Fibroblast of skin of left quadriceps (primary cell): ENCODE measurements at regions not wholly inside any gene's neighbourhood (a gene's known extent, or its start where the extent isn't known, plus 50 kb on each side); places are given as distances from the start of the nearest gene placed in this dataset.

ENCODE experiments used
- DNase-seq, 2 experiments: peaks; one replicate each; pipeline ENCODE4 v3.0.0-alpha.2; 2013; ENCODE audit warnings: low read depth in 2 of 2

GRCh38 chr4:134024251-134024650, 177.3 kb downstream of the PABPC4L start:
- DNase-seq: no peak

GRCh38 chr4:134019657-134020056, 181.9 kb downstream of the PABPC4L start:
- DNase-seq: no peak

DNA sequence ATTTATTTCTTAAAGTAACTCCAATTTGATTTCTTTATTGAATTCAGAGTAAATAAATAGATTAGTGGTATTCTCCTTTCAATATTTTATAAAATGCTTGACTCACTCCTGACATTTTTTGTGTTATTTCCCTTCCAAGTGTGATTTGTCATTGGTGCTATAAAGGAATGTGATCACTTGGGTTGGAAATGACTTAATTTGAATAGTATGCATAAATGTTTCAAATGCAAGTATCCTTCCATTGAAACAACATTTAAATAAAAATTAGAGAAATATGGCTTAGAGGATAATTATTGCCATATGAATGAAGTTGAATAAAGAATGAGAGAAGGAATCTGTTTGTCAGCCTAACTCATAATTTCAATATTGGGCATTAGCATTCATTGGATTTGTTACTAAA, 182.7 kb downstream of the PABPC4L start:
- peak; percentile 54 to 56 for DNase-seq

GRCh38 chr4:134001057-134001456, 200.5 kb downstream of the PABPC4L start:
- no peak for DNase-seq

- DNase-seq: peak; percentile 36 to 42
Observed at GRCh38 chr4:133997436-133997835, 204.2 kb downstream of the PABPC4L start.

GRCh38 chr4:133996431-133997121, 205.0 kb downstream of the PABPC4L start:
- DNase-seq: no peak

DNA sequence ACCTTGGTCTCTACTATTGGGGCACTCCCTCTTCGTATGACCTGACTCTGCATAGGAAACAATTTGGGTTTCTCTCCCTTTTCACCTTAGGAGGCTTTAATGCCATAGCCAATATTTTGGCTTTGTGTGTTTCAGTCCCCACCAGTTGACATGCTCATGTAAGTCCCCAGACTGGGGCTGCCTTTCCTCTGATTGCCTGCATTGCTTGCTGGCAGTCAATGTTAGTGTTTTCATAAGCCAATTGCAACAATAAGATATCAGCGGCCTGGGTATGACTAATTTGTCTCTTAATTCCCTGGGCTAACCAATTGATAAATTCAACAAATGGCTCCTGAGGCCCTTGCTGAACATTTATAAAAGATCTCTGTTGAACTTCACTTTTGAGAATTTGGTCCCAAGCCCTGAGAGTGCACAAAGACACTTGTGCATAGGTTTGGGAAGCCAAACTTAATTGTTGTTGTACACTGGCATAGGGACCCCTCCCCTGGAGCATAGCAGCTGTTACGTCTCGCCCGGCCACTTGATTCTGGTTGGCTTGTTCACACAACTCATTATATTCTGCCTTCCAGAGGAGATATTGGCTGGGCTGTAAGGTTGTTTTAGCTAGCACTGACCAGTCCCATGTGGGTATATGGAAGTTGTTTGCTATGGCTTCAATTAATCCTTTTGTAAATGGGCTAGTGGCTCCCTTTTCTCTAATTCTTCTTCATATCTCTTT, 206.2 kb downstream of the PABPC4L start:
- DNase-seq: no peak

GRCh38 chr4:133982533-133983224, 218.9 kb downstream of the PABPC4L start:
- DNase-seq: peak; percentile 34 to 43

- DNase-seq: no peak
Observed at GRCh38 chr4:133981327-133981726, 220.3 kb downstream of the PABPC4L start.

DNA sequence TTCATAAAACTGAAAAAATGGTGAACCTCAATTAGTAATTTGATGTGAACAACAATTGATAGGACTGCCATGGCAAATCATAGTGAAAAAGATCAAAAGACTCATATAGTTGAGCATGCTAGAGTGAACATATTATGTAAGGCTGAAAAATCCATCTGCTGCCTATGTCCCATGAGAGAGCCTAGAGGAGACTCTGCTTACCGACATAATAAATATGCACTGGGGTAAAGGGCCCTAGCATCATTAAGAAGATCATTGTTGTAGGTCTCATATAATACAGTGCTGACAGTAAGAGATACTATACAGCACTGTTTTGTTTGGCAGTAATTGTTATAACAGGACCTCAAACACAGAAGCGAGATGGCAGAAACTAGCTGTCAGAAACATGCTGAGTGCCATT, 229.0 kb downstream of the PABPC4L start:
- no peak for DNase-seq

DNA sequence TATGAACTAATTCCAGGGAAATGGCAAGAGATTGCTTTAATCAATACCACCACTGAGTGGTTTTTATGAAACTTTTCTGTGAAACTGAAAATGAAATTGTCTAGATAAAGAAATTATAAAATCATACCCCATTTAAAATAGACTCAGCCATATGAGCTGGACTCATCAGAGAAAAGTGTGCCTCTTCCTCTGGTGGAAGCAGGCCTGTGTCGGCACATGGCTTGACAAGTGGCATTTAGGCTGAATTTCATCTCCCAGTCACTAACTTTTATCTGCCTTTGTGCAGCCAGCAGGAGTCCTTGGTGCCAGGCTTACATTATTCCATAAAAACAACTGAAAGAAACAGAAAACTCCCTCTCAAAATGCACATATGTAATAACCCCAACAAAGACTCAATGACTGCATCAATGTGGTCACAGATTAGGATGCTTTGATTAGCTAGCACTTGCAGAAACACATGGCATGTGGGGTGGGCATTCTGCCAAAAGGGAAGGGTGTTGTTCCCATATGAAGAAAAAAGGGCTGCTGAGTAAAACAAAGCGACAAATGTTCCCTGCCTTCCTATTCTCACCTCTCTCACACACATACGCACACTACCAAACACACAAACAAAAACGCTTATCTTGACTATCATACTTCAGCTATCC, 232.3 kb downstream of the PABPC4L start:
- peak; percentile 44 to 50 for DNase-seq

GRCh38 chr4:133968174-133968573, 233.4 kb downstream of the PABPC4L start:
- DNase-seq: no peak

GRCh38 chr4:133960975-133961374, 240.6 kb downstream of the PABPC4L start:
- DNase-seq: no peak

GRCh38 chr4:133943081-133943480, 258.5 kb downstream of the PABPC4L start:
- no peak for DNase-seq

DNA sequence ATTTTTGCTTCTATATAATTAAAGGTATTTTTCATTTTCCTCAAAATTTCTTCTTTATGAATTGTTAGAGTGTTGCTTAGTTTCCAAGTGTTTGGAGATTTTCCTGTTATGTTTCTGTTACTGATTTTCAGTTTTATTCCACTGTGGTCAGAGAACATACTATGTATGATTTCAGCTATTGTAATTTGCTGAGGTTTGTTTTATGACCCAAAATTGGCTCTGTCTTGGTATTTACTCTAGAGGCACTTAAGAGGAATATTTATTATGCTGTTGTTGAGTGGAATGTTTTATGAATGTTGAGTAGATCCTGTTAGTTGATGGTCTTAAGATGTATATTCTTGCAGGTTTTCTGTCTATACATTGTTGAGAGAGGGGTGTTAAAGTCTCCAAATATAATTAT, 263.5 kb downstream of the PABPC4L start:
- peak; percentile 20 for DNase-seq

DNA sequence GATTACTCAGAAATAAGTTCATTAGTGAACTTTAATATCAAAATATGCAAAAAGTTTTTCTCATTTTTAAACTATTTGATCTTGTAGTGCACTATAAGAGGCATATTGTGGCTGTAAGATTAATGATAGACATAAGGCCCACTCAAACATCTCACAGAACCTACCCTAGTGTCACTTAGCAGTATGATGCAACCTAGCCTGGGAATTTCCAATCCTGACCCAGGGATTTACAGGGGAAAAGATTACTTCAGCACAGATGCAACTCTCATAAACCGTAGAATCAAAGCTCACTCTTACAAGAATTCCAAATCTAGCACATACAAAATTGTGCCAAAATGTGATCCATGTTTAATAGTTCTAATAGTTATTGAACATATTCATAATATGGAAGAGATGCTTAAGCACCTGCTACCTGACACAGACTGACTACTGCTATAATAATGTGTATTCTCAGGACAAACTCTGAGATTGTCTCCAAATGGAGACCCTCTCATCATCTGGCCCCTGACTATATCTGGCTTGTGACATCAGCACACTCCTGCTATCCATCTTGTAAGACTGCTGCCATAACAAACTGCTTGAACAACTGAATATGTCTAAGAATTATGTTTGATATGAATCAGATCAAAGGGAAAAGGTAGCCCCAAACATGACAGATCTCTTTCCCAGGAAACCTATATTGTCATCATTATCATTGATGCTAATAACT, 271.9 kb downstream of the PABPC4L start:
- DNase-seq: no peak

- no peak for DNase-seq
Observed at GRCh38 chr4:133921280-133922195, 280.1 kb downstream of the PABPC4L start.

GRCh38 chr4:133920236-133920635, 281.4 kb downstream of the PABPC4L start:
- DNase-seq: no peak

- no peak for DNase-seq
Observed at GRCh38 chr4:133910165-133910564, 291.4 kb downstream of the PABPC4L start.

DNA sequence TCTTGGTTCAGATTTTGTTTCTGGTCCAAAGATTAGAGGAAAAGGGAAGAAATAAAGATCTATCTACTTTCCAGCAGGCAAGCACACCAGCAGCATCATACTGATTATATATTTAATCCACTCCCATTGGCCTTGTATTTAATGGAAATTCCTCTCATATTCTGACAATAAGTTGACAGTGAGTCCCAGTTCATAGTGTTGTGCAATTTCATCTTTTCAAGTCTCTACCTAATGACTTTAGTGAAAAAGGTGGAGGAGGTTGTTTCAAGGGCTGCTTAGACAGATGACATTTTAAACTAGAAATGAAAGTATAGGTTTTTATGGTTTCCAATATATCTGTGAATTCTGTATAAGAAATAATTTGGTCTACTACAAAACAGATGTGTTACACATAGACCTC, 298.6 kb downstream of the PABPC4L start:
- no peak for DNase-seq

DNA sequence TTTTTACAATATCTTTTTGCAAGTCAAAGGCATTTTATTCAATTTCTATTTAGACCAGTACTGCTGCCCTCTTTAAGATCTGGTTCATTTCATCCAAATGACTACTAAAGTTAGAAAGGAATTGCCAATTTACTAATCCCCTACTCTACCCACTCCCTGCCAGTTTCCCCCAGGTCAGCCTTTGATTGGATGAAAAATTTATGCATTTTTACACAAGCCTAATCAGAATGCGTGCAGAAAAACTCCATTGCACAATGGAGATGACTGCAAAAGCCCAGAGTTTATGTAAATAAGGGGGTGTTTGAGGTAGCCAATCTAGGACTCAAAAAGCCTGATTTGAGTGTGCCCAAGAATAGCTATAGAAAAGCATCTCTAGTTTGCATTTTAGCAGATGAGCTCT, 310.6 kb downstream of the PABPC4L start:
- no peak for DNase-seq
